GM12878 (cell line): ENCODE measurements at regions not wholly inside any gene's neighbourhood (a gene's known extent, or its start where the extent isn't known, plus 50 kb on each side); places are given as distances from the start of the nearest gene placed in this dataset.

ENCODE experiments used
- ATAC-seq: fragments of 200-7000 bp; cut with Tn5 transposase; 3 replicates; pipeline ENCODE4 v1.9.1; 2020; ENCODE audit warnings: mild to moderate bottlenecking, moderate library complexity
- BruUV-seq: library from RNA; stranded (reverse); fragments of 400-500 nt; replicated peaks from 2 replicates; lab custom pipeline; 2021; lab: Mats Ljungman, UMichigan
- CTCF ChIA-PET: fragments of 300-600 bp; sonication (Branson Sonifier 250); formaldehyde crosslinking; extraction: SDS; loops from one replicate; lab custom pipeline; 2021; ENCODE audit warnings: inconsistent platforms; lab: Yijun Ruan, JAX
- POLR2A ChIA-PET: fragments of 350-600 bp; formaldehyde crosslinking; extraction: SDS; loops from one replicate; lab custom pipeline; 2021; ENCODE audit warnings: inconsistent platforms; lab: Charles Lee
- RAD21 ChIA-PET: fragments of 300-600 bp; sonication (Branson Sonifier 250); formaldehyde crosslinking; loops from one replicate; lab custom pipeline; 2023; ENCODE audit warnings: antibody characterized with exemption; ENCODE audit not compliant: unreplicated experiment; lab: Charles Lee
- SMC1A ChIA-PET: fragments of 300-600 bp; sonication (Branson Sonifier 250); formaldehyde crosslinking; loops from one replicate; lab custom pipeline; 2023; ENCODE audit not compliant: unreplicated experiment, uncharacterized antibody; lab: Charles Lee
- DNase-seq: peaks from one replicate; pipeline ENCODE4 v3.0.0-alpha.2; 2011; ENCODE audit warnings: low read depth, low spot score
- FAIRE-seq: peaks from 3 replicates; lab custom pipeline; 2011; peaks lifted over from hg19 to GRCh38; lab: Jason Lieb, UNC
- H2AFZ ChIP-seq: 2 replicates; pipeline ENCODE4 v1.6.0; 2011; ENCODE audit warnings: low read depth, low read length, control low read depth; ENCODE audit not compliant: control insufficient read depth
- H3K27ac ChIP-seq: 2 replicates; pipeline ENCODE4 v1.5.1; 2011; ENCODE audit warnings: control low read depth; ENCODE audit not compliant: control insufficient read depth, insufficient read depth
- H3K27me3 ChIP-seq, 2 experiments: replicated peaks in 1 of 2; 2 replicates each; pipeline versions ENCODE4 v1.6.0 to v1.6.1; 2011; ENCODE audit warnings: low read length in 1 of 2; ENCODE audit not compliant: control insufficient read depth in 2 of 2, insufficient read depth in 2 of 2
- H3K36me3 ChIP-seq, 2 experiments: 2 replicates each; pipeline ENCODE4 v1.5.1; 2011; ENCODE audit warnings: low read length in 1 of 2; ENCODE audit not compliant: control insufficient read depth in 2 of 2, insufficient read depth in 2 of 2
- H3K4me1 ChIP-seq: 2 replicates; pipeline ENCODE4 v1.6.1; 2011; ENCODE audit warnings: mild to moderate bottlenecking, low read length, moderate library complexity, mixed read lengths; ENCODE audit not compliant: control insufficient read depth, insufficient read depth
- H3K4me2 ChIP-seq: 2 replicates; pipeline ENCODE4 v1.6.0; 2011; ENCODE audit warnings: control low read depth; ENCODE audit not compliant: control insufficient read depth, insufficient read depth
- H3K4me3 ChIP-seq: fragments of 200-600 bp; sonication (generic); 2 replicates; pipeline ENCODE4 v1.5.1; 2016
- H3K79me2 ChIP-seq: 2 replicates; pipeline ENCODE4 v1.6.0; 2011; ENCODE audit warnings: low read length; ENCODE audit not compliant: control insufficient read depth, insufficient read depth
- H3K9ac ChIP-seq: 2 replicates; pipeline ENCODE4 v1.8.0; 2011; ENCODE audit warnings: low read length, control low read depth, mixed read lengths; ENCODE audit not compliant: control insufficient read depth, insufficient read depth
- H3K9me3 ChIP-seq: replicated peaks from 3 replicates; pipeline ENCODE4 v1.5.1; 2011; ENCODE audit warnings: mild to moderate bottlenecking, low read length; ENCODE audit not compliant: control insufficient read depth, insufficient read depth
- H4K20me1 ChIP-seq: 2 replicates; pipeline ENCODE4 v1.6.0; 2011; ENCODE audit not compliant: control insufficient read depth, insufficient read depth
- POU2F2 ChIP-seq: IDR thresholded peaks from 3 replicates; pipeline ENCODE4 v1.6.1; 2011; ENCODE audit warnings: low read depth, mild to moderate bottlenecking, low read length, borderline replicate concordance
- RCOR1 ChIP-seq: conservative IDR thresholded peaks from 2 replicates; pipeline ENCODE4 v1.6.1; 2012; ENCODE audit warnings: low read depth, low read length, improper control_type of control experiment
- SMARCA5 ChIP-seq: fragments of 450-650 bp; IDR thresholded peaks from 2 replicates; pipeline ENCODE4 v1.6.1; 2017; ENCODE audit warnings: mild to moderate bottlenecking
- SREBF1 ChIP-seq: IDR thresholded peaks from 2 replicates; pipeline ENCODE4 v1.6.1; 2012; ENCODE audit warnings: mild to moderate bottlenecking, low read length
- YY1 ChIP-seq: IDR thresholded peaks from 2 replicates; pipeline ENCODE4 v1.6.1; 2011; ENCODE audit warnings: low read depth, mild to moderate bottlenecking, low read length
- ZSCAN29 ChIP-seq: fragments of 450-650 bp; IDR thresholded peaks from 2 replicates; pipeline ENCODE4 v1.6.1; 2017; ENCODE audit warnings: mild to moderate bottlenecking, moderate library complexity
- WGBS: methylation state at CpG from one replicate; pipeline ENCODE4 v1.1.6; 2016; ENCODE audit warnings: low lambda C conversion rate; ENCODE audit not compliant: insufficient replicate concordance, insufficient coverage; ENCODE audit errors: missing lambda C conversion rate; 5-methylcytosine and 5-hydroxymethylcytosine counted together
- in situ Hi-C: fragments of 300-500 bp; cut with MboI; formaldehyde crosslinking; loops from 9 replicates; pipeline ENCODE4 v1.14.3; 2018; ENCODE audit warnings: mixed read lengths
- intact Hi-C: fragments of 100-400 bp; cut with micrococcal nuclease; formaldehyde crosslinking; loops from one replicate; pipeline ENCODE4 v1.14.2; 2022; ENCODE audit not compliant: unreplicated experiment
- TF ChIP-seq, protein P1 (sequence below): fragments of 450-650 bp; IDR thresholded peaks from 2 replicates; pipeline ENCODE4 v1.6.1; 2018; ENCODE audit warnings: borderline replicate concordance, mild to moderate bottlenecking; ENCODE audit not compliant: partially characterized antibody

DNA sequence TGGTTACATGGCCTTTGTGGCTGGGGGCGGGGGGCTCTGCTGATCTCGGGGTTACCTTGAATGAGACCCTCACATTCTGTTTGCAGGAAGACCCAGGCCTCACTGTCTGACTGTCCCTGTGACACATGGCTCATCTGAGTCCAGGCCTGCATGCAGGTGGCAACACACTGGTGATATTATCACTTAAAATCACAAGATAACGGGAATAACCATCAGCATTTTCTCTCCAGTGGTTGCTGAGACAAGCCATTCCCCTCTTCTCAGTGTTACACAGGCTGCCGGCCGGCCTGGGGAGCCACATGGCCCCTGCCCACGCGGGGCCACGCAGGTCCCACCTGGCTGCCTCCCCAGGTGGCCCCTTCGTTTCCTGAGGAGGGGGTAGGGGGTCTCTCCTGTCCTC lies 197.6 kb downstream of the ENGASE start:
- no peaks in the 10 kb centered on the region for H3K36me3 ChIP-seq
- RAD21 ChIA-PET: no interaction called here
- H4K20me1 ChIP-seq: no peaks in the 10 kb centered on the region
- H3K4me1 ChIP-seq: no peaks in the 10 kb centered on the region
- in situ Hi-C loops: no loop called here
- TF ChIP-seq, protein P1, sequence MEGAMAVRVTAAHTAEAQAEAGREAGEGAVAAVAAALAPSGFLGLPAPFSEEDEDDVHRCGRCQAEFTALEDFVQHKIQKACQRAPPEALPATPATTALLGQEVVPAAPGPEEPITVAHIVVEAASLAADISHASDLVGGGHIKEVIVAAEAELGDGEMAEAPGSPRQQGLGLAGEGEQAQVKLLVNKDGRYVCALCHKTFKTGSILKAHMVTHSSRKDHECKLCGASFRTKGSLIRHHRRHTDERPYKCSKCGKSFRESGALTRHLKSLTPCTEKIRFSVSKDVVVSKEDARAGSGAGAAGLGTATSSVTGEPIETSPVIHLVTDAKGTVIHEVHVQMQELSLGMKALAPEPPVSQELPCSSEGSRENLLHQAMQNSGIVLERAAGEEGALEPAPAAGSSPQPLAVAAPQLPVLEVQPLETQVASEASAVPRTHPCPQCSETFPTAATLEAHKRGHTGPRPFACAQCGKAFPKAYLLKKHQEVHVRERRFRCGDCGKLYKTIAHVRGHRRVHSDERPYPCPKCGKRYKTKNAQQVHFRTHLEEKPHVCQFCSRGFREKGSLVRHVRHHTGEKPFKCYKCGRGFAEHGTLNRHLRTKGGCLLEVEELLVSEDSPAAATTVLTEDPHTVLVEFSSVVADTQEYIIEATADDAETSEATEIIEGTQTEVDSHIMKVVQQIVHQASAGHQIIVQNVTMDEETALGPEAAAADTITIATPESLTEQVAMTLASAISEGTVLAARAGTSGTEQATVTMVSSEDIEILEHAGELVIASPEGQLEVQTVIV: no peak
- no peak for TF ChIP-seq ZSCAN29
- TF ChIP-seq POU2F2: no peak
- TF ChIP-seq RCOR1: no peak
- no peak for TF ChIP-seq SREBF1
- no peak for TF ChIP-seq SMARCA5
- no peak for TF ChIP-seq YY1
- TF ChIP-seq, all 136 proteins: peak for 0
- SMC1A ChIA-PET: no interaction called here
- FAIRE-seq (no peak), ATAC-seq (no peak), DNase-seq (no peak)
- peaks cover 0 to 5% of the 10 kb centered on the region in 2 experiments; a peak in 3 of 4 replicates for H3K27me3 ChIP-seq
- H3K4me2 ChIP-seq: no peak overlapping the region
- intact Hi-C loops: no loop called here
- H3K27ac ChIP-seq: no peak overlapping the region
- CTCF ChIA-PET: no interaction called here
- 6% methylated on average over 9 of the region's 9 CpGs for WGBS
- POLR2A ChIA-PET: no interaction called here
- H3K9me3 ChIP-seq: no peaks in the 10 kb centered on the region
- H3K9ac ChIP-seq: no peak overlapping the region
- no peak overlapping the region for H2AFZ ChIP-seq
- no TSS peak for BruUV-seq
- H3K4me3 ChIP-seq: no peak overlapping the region
- H3K79me2 ChIP-seq: no peaks in the 10 kb centered on the region
